ENCODE measurements at regions not wholly inside any gene's neighbourhood (a gene's known extent, or its start where the extent isn't known, plus 50 kb on each side); places are given as distances from the start of the nearest gene placed in this dataset.

- Histone ChIP-seq H3K4me1 (peaks cover 59% of the 10 kb centered on the region), H3K27ac (peak overlapping the region in 1 of 2 experiments; percentile 98; a peak in 2 of 6 replicates), H3K4me2 (no peak overlapping the region), H3K4me3 (no peak overlapping the region), H3K9me3 (no peaks in the 10 kb centered on the region)
- 91% methylated on average over 9 of the region's 9 CpGs for WGBS (ENCODE audit: missing lambda C conversion rate)
- ATAC-seq (no peak), DNase-seq (ENCODE audit: low read depth in 1 of 2, low spot score in 1 of 2) (no peak), FAIRE-seq (no peak)
- CTCF ChIA-PET: interaction anchor here (0.5 to 1.7 kb wide), 6 partner anchors 57 to 373 kb away, joined by 3 to 6 read pairs (median 4); no protein-coding TSS in a partner anchor
- POLR2A ChIA-PET: no interaction called here
- no peak for TF ChIP-seq CBX2 (IDR thresholded peaks at IDR 0.05; ENCODE audit: borderline replicate concordance, low read depth)
- TF ChIP-seq FOSL2 (IDR thresholded peaks at IDR 0.05): no peak
- TF ChIP-seq FOSL2 (CRISPR knock-in tag; IDR thresholded peaks at IDR 0.05): no peak
- TF ChIP-seq HEYL (CRISPR knock-in tag; IDR thresholded peaks at IDR 0.05): no peak
- no peak for TF ChIP-seq ATOH8 (CRISPR knock-in tag; IDR thresholded peaks at IDR 0.05; ENCODE audit: low read depth)
- no peak for TF ChIP-seq ZSCAN20 (CRISPR knock-in tag; IDR thresholded peaks at IDR 0.05)
- TF ChIP-seq REST (IDR thresholded peaks at IDR 0.05): no peak
- no peak for TF ChIP-seq HOXB5 (CRISPR knock-in tag; IDR thresholded peaks at IDR 0.05)
- no peak for TF ChIP-seq MAZ (IDR thresholded peaks at IDR 0.05; ENCODE audit: borderline replicate concordance, low read depth, low read length)
- TF ChIP-seq MAX (IDR thresholded peaks at IDR 0.05): no peak
- TF ChIP-seq RAD21 (conservative IDR thresholded peaks at IDR 0.05 in 1 of 2, IDR thresholded peaks at IDR 0.05 in 1 of 2): no peak
- no peak for TF ChIP-seq ESRRA (IDR thresholded peaks at IDR 0.05; ENCODE audit: borderline replicate concordance, low read length)
- no peak for TF ChIP-seq PBX3 (IDR thresholded peaks at IDR 0.05)
Observed at GRCh38 chr22:44365832-44366231, 53.1 kb upstream of the SHISAL1 start.

GRCh38 chr22:44365191-44365590 is 52.4 kb upstream of the SHISAL1 start:
- CTCF ChIA-PET: interaction anchor here (0.5 to 1.7 kb wide), 7 partner anchors 9 to 372 kb away, joined by 3 to 6 read pairs (median 4); no protein-coding TSS in a partner anchor
- H3K4me1 ChIP-seq: peaks cover 65% of the 10 kb centered on the region
- H3K4me3 ChIP-seq: no peak overlapping the region
- no peaks in the 10 kb centered on the region for H3K9me3 ChIP-seq
- POLR2A ChIA-PET: no interaction called here
- peak overlapping the region; percentile 93 to 98; a peak in 5 of 6 replicates for H3K27ac ChIP-seq
- ATAC-seq (no peak), FAIRE-seq (no peak), DNase-seq (ENCODE audit: low read depth in 1 of 2, low spot score in 1 of 2) (no peak)
- WGBS (ENCODE audit: missing lambda C conversion rate): 95% methylated on average over 4 of the region's 9 CpGs
- H3K4me2 ChIP-seq: no peak overlapping the region
- TF ChIP-seq ZFP36 (IDR thresholded peaks at IDR 0.05; ENCODE audit: borderline replicate concordance, partially characterized antibody) (no peak), CEBPB (IDR thresholded peaks at IDR 0.05) (no peak), BCL3 (IDR thresholded peaks at IDR 0.05) (no peak), RFX5 (IDR thresholded peaks at IDR 0.05) (no peak), CHD2 (IDR thresholded peaks at IDR 0.05; ENCODE audit: low read length, partially characterized antibody) (no peak), HOXA7 (CRISPR knock-in tag; IDR thresholded peaks at IDR 0.05) (no peak), CBX2 (IDR thresholded peaks at IDR 0.05; ENCODE audit: borderline replicate concordance, low read depth) (no peak), EHF (CRISPR knock-in tag; IDR thresholded peaks at IDR 0.05) (no peak), HES2 (IDR thresholded peaks at IDR 0.05) (no peak), NPAS2 (CRISPR knock-in tag; IDR thresholded peaks at IDR 0.05; ENCODE audit: borderline replicate concordance) (no peak), ZNF302 (CRISPR knock-in tag; IDR thresholded peaks at IDR 0.05) (no peak), EP300 (IDR thresholded peaks at IDR 0.05) (no peak), CTCF (IDR thresholded peaks at IDR 0.05) (no peak), TFCP2L1 (CRISPR knock-in tag; IDR thresholded peaks at IDR 0.05) (no peak), ELK1 (IDR thresholded peaks at IDR 0.05; ENCODE audit: low read depth, low read length) (no peak)
